SK-N-SH (cell line): ENCODE measurements at regions not wholly inside any gene's neighbourhood (a gene's known extent, or its start where the extent isn't known, plus 50 kb on each side); places are given as distances from the start of the nearest gene placed in this dataset.

ENCODE experiments used
- CTCF ChIA-PET: fragments of 300-600, 350-600 bp; formaldehyde crosslinking; extraction: SDS; loops from one replicate; lab custom pipeline; 2021; lab: Yijun Ruan, JAX
- POLR2A ChIA-PET: fragments of 350-600 bp; sonication (Branson Sonifier 250); formaldehyde crosslinking; extraction: SDS; loops from one replicate; lab custom pipeline; 2020; ENCODE audit warnings: antibody characterized with exemption, inconsistent platforms; lab: Yijun Ruan, JAX
- DNase-seq: peaks from one replicate; pipeline ENCODE4 v3.0.0; 2012
- H2AFZ ChIP-seq: fragments of 200-600 bp; sonication (generic); 2 replicates; pipeline ENCODE4 v1.8.1; 2016; ENCODE audit warnings: antibody characterized with exemption, mild to moderate bottlenecking, low read depth
- H3F3A ChIP-seq: fragments of 200-600 bp; sonication (generic); replicated peaks from 2 replicates; pipeline ENCODE3; 2016; ENCODE audit warnings: antibody characterized with exemption, mild to moderate bottlenecking; ENCODE audit not compliant: insufficient read depth
- H3K27ac ChIP-seq, 2 experiments: fragments of 200-500 bp in 1 of 2; fragments of 200-600 bp in 1 of 2; sonication (Bioruptor generic) in 1 of 2; sonication (generic), shearing (Covaris generic) in 1 of 2; 2 replicates each; pipeline versions ENCODE4 v1.5.1 to v1.6.1; 2014 to 2016; ENCODE audit warnings: low read depth in 2 of 2, inconsistent platforms in 1 of 2, low read length in 1 of 2, mild to moderate bottlenecking in 1 of 2, mixed read lengths in 1 of 2
- H3K27me3 ChIP-seq: fragments of 200-600 bp; sonication (generic), shearing (Covaris generic); 2 replicates; pipeline ENCODE4 v1.6.1; 2016; ENCODE audit warnings: mixed run types; ENCODE audit not compliant: insufficient read depth
- H3K36me3 ChIP-seq, 2 experiments: fragments of 200-500 bp in 1 of 2; fragments of 200-600 bp in 1 of 2; sonication (Bioruptor generic) in 1 of 2; sonication (generic) in 1 of 2; replicated peaks in 1 of 2; 2 replicates each; pipeline versions ENCODE3 to v1.5.1; 2014 to 2016; ENCODE audit warnings: low read length in 1 of 2, mild to moderate bottlenecking in 1 of 2; ENCODE audit not compliant: insufficient read depth in 2 of 2, control insufficient read depth in 1 of 2
- H3K4me1 ChIP-seq, 2 experiments: fragments of 200-500 bp in 1 of 2; fragments of 200-600 bp in 1 of 2; sonication (Bioruptor generic) in 1 of 2; sonication (generic), shearing (Covaris generic) in 1 of 2; 2 replicates each; pipeline versions ENCODE4 v1.5.1 to v1.6.1; 2014 to 2016; ENCODE audit warnings: low read depth in 1 of 2, low read length in 1 of 2, mixed run types in 1 of 2; ENCODE audit not compliant: insufficient read depth in 2 of 2, control insufficient read depth in 1 of 2
- H3K4me2 ChIP-seq: fragments of 200-600 bp; sonication (generic), shearing (Covaris generic); 2 replicates; pipeline ENCODE4 v1.6.1; 2017; ENCODE audit warnings: mixed run types
- H3K4me3 ChIP-seq, 2 experiments: fragments of 200-500 bp in 1 of 2; fragments of 200-600 bp in 1 of 2; sonication (Bioruptor generic) in 1 of 2; sonication (generic), shearing (Covaris generic) in 1 of 2; 2 replicates each; pipeline versions ENCODE4 v1.5.1 to v1.8.1; 2014 to 2016; ENCODE audit warnings: low read depth in 2 of 2, inconsistent platforms in 1 of 2, low read length in 1 of 2, mild to moderate bottlenecking in 1 of 2, mixed read lengths in 1 of 2, moderate library complexity in 1 of 2
- H3K79me2 ChIP-seq: fragments of 200-600 bp; sonication (generic); 2 replicates; pipeline ENCODE4 v1.8.1; 2017; ENCODE audit warnings: mild to moderate bottlenecking; ENCODE audit not compliant: insufficient read depth
- H3K9ac ChIP-seq: fragments of 200-600 bp; sonication (generic); 2 replicates; pipeline ENCODE4 v1.6.1; 2017; ENCODE audit warnings: mixed run types
- H3K9me2 ChIP-seq: fragments of 200-600 bp; sonication (generic); 2 replicates; pipeline ENCODE4 v1.6.1; 2017; ENCODE audit warnings: mixed run types
- H3K9me3 ChIP-seq: fragments of 200-600 bp; sonication (generic); 2 replicates; pipeline ENCODE4 v1.6.1; 2017; ENCODE audit warnings: mixed run types, mild to moderate bottlenecking, moderate library complexity
- H4K20me1 ChIP-seq: fragments of 200-600 bp; sonication (generic); 2 replicates; pipeline ENCODE4 v1.6.1; 2017; ENCODE audit warnings: mild to moderate bottlenecking, mixed run types; ENCODE audit not compliant: insufficient read depth
- CHD2 ChIP-seq: fragments of 150-350 bp; IDR thresholded peaks from 2 replicates; pipeline ENCODE4 v1.6.1; 2018; ENCODE audit warnings: low read length; ENCODE audit not compliant: partially characterized antibody
- CTCF ChIP-seq: fragments of 200-600 bp; sonication (generic); IDR thresholded peaks from 2 replicates; pipeline ENCODE4 v1.6.1; 2017; ENCODE audit warnings: antibody characterized with exemption, mild to moderate bottlenecking, moderate library complexity
- EP300 ChIP-seq, 2 experiments: IDR thresholded peaks; 2 replicates each; pipeline versions ENCODE4 v1.4.0 to v1.6.1; 2012; ENCODE audit warnings: borderline replicate concordance in 1 of 2, low read depth in 1 of 2, low read length in 1 of 2
- FOSL2 ChIP-seq: IDR thresholded peaks from 2 replicates; pipeline ENCODE4 v1.4.0; 2012; ENCODE audit warnings: low read depth, mild to moderate bottlenecking, moderate library complexity, borderline replicate concordance
- FOXJ3 ChIP-seq: sonication (generic); formaldehyde crosslinking; IDR thresholded peaks from 2 replicates; pipeline ENCODE4 v1.5.1; 2020; ENCODE audit warnings: mild to moderate bottlenecking, missing genetic modification reagents
- GABPA ChIP-seq: IDR thresholded peaks from 2 replicates; pipeline ENCODE4 v1.4.0; 2012; ENCODE audit warnings: low read depth, mild to moderate bottlenecking
- MAX ChIP-seq: IDR thresholded peaks from 2 replicates; pipeline ENCODE4 v1.4.0; 2012; ENCODE audit warnings: low read depth
- MXI1 ChIP-seq: IDR thresholded peaks from 2 replicates; pipeline ENCODE4 v1.6.1; 2012; ENCODE audit warnings: mild to moderate bottlenecking, low read depth, low read length, improper control_type of control experiment
- PBX3 ChIP-seq: IDR thresholded peaks from 2 replicates; pipeline ENCODE4; 2012
- RAD21 ChIP-seq: IDR thresholded peaks from 2 replicates; pipeline ENCODE4 v1.6.1; 2012; ENCODE audit warnings: mild to moderate bottlenecking, low read length
- RCOR1 ChIP-seq: fragments of 150-350 bp; IDR thresholded peaks from 2 replicates; pipeline ENCODE4 v1.6.1; 2017; ENCODE audit warnings: antibody characterized with exemption, low read length
- REST ChIP-seq: IDR thresholded peaks from 2 replicates; pipeline ENCODE4 v1.6.1; 2012; ENCODE audit warnings: mild to moderate bottlenecking, low read depth, low read length, moderate library complexity
- RXRA ChIP-seq: IDR thresholded peaks from 2 replicates; pipeline ENCODE4 v1.4.0; 2012; ENCODE audit warnings: low read depth, mild to moderate bottlenecking, borderline replicate concordance
- SIN3A ChIP-seq: IDR thresholded peaks from 2 replicates; pipeline ENCODE4 v1.6.1; 2012; ENCODE audit warnings: low read depth, mild to moderate bottlenecking, low read length, moderate library complexity, borderline replicate concordance
- TAF1 ChIP-seq: IDR thresholded peaks from 2 replicates; pipeline ENCODE4 v1.6.1; 2012; ENCODE audit warnings: low read depth, mild to moderate bottlenecking, low read length, moderate library complexity, borderline replicate concordance
- TCF12 ChIP-seq: IDR thresholded peaks from 2 replicates; pipeline ENCODE4 v1.4.0; 2012
- USF1 ChIP-seq: IDR thresholded peaks from 2 replicates; pipeline ENCODE4 v1.4.0; 2012; ENCODE audit warnings: low read depth, borderline replicate concordance
- YY1 ChIP-seq: IDR thresholded peaks from 2 replicates; pipeline ENCODE4 v1.4.0; 2012; ENCODE audit warnings: low read depth, mild to moderate bottlenecking
- WGBS: methylation state at CpG from one replicate; pipeline ENCODE4 v1.1.6; 2017; ENCODE audit warnings: low lambda C conversion rate; 5-methylcytosine and 5-hydroxymethylcytosine counted together

- CTCF ChIA-PET: no interaction called here
- Histone ChIP-seq H3K9me2 (no peaks in the 10 kb centered on the region), H3F3A (no peaks in the 10 kb centered on the region), H2AFZ (no peak overlapping the region), H3K79me2 (no peaks in the 10 kb centered on the region), H3K36me3 (no peaks in the 10 kb centered on the region), H3K9ac (no peak overlapping the region), H3K4me2 (no peak overlapping the region), H3K27ac (no peak overlapping the region), H3K4me3 (no peak overlapping the region), H3K9me3 (no peaks in the 10 kb centered on the region), H4K20me1 (no peaks in the 10 kb centered on the region), H3K4me1 (no peaks in the 10 kb centered on the region), H3K27me3 (no peaks in the 10 kb centered on the region)
- no peak for TF ChIP-seq MAX
- no peak for TF ChIP-seq FOSL2
- TF ChIP-seq CHD2: no peak
- TF ChIP-seq CTCF: no peak
- no peak for TF ChIP-seq MXI1
- TF ChIP-seq TCF12: no peak
- no peak for TF ChIP-seq RAD21
- no peak for TF ChIP-seq GABPA
- no peak for TF ChIP-seq USF1
- TF ChIP-seq RCOR1: no peak
- no peak for TF ChIP-seq FOXJ3 (CRISPR knock-in tag)
- no peak for TF ChIP-seq YY1
- TF ChIP-seq SIN3A: no peak
- no peak for TF ChIP-seq PBX3
- no peak for TF ChIP-seq REST
- no peak for TF ChIP-seq TAF1
- no peak for TF ChIP-seq RXRA
- no peak for TF ChIP-seq EP300 (IDR thresholded peaks at IDR 0.05; ENCODE audit: borderline replicate concordance in 1 of 2, low read depth in 1 of 2, low read length in 1 of 2)
- DNase-seq: no peak
- 15% methylated on average over 1 of the region's 1 CpG for WGBS
- POLR2A ChIA-PET: no interaction called here
Observed at GRCh38 chr3:31449318-31449717, 83.4 kb upstream of the STT3B start.
